Transverse colon (tissue), 4 donors: ENCODE measurements at regions not wholly inside any gene's neighbourhood (a gene's known extent, or its start where the extent isn't known, plus 50 kb on each side); places are given as distances from the start of the nearest gene placed in this dataset.

Source experiments
- CTCF ChIP-seq, 5 experiments: fragments of 200-600 bp in 3 of 5; fragments of 450-650 bp in 2 of 5; sonication (generic) in 3 of 5; IDR thresholded peaks; 1 replicate in 2 of 5; 2 replicates in 3 of 5; pipeline ENCODE4 v1.5.1; 2016 to 2017; ENCODE audit warnings: antibody characterized with exemption in 5 of 5, inconsistent platforms in 3 of 5, mild to moderate bottlenecking in 2 of 5, moderate library complexity in 1 of 5
- POLR2AphosphoS5 ChIP-seq, 3 donors: sonication (generic); formaldehyde crosslinking; IDR thresholded peaks; one replicate each; pipeline ENCODE4 v1.6.1; 2016; ENCODE audit warnings: antibody characterized with exemption in 3 of 3

GRCh38 chr14:99047441-99048031 is 224.5 kb downstream of the BCL11B start:
- TF ChIP-seq CTCF (IDR thresholded peaks at IDR 0.05) (no peak), POLR2AphosphoS5 (IDR thresholded peaks at IDR 0.05) (no peak)
